Loucy (cell line): ENCODE measurements at regions not wholly inside any gene's neighbourhood (a gene's known extent, or its start where the extent isn't known, plus 50 kb on each side); places are given as distances from the start of the nearest gene placed in this dataset.

Experiments used
- CTCF ChIP-seq: fragments of 200-600 bp; sonication (generic); conservative IDR thresholded peaks from 2 replicates; pipeline ENCODE4 v1.5.1; 2014; ENCODE audit warnings: mild to moderate bottlenecking, antibody characterized with exemption, low read length
- EZH2phosphoT487 ChIP-seq: fragments of 200-600 bp; IDR thresholded peaks from 2 replicates; pipeline ENCODE4 v1.6.1; 2018; ENCODE audit warnings: antibody characterized with exemption, mild to moderate bottlenecking, moderate library complexity, borderline replicate concordance

- TF ChIP-seq CTCF (no peak), EZH2phosphoT487 (no peak)
Observed at GRCh38 chr12:90262251-90262650, 553.6 kb upstream of the ATP2B1 start.
